Trophoblast cell (in vitro differentiated cells and primary cell): ENCODE measurements at regions not wholly inside any gene's neighbourhood (a gene's known extent, or its start where the extent isn't known, plus 50 kb on each side); places are given as distances from the start of the nearest gene placed in this dataset.

Experiments used
- DNase-seq, 2 donors: peaks; one replicate each; pipeline ENCODE4 v3.0.0-alpha.2; 2016
- H2AFZ ChIP-seq: 2 replicates; pipeline ENCODE4 v1.6.1; 2013; ENCODE audit warnings: low read length, moderate library complexity, mild to moderate bottlenecking; ENCODE audit not compliant: insufficient read depth, poor library complexity
- H2AK5ac ChIP-seq: 2 replicates; pipeline ENCODE4 v1.6.1; 2013; ENCODE audit warnings: mild to moderate bottlenecking, low read length
- H2BK120ac ChIP-seq: 2 replicates; pipeline ENCODE4 v1.6.1; 2013; ENCODE audit warnings: low read length, mild to moderate bottlenecking, moderate library complexity; ENCODE audit not compliant: insufficient read depth, poor library complexity
- H2BK12ac ChIP-seq: 2 replicates; pipeline ENCODE4 v1.6.1; 2013; ENCODE audit warnings: mild to moderate bottlenecking, low read length, moderate library complexity
- H2BK5ac ChIP-seq: 2 replicates; pipeline ENCODE4 v1.6.1; 2013; ENCODE audit warnings: low read length, low read depth, moderate library complexity, mild to moderate bottlenecking; ENCODE audit not compliant: poor library complexity
- H3K14ac ChIP-seq: 2 replicates; pipeline ENCODE4 v1.6.1; 2013; ENCODE audit warnings: mild to moderate bottlenecking, low read length
- H3K18ac ChIP-seq: 2 replicates; pipeline ENCODE4 v1.6.1; 2013; ENCODE audit warnings: mild to moderate bottlenecking, low read length
- H3K23ac ChIP-seq: 2 replicates; pipeline ENCODE4 v1.6.1; 2013; ENCODE audit warnings: low read length
- H3K27ac ChIP-seq: 2 replicates; pipeline ENCODE4 v1.5.1; 2013; ENCODE audit warnings: low read depth, mild to moderate bottlenecking, inconsistent platforms, low read length, moderate library complexity
- H3K27me3 ChIP-seq: 2 replicates; pipeline ENCODE4 v1.6.1; 2013; ENCODE audit warnings: inconsistent platforms, mild to moderate bottlenecking, low read length, moderate library complexity; ENCODE audit not compliant: insufficient read depth
- H3K36me3 ChIP-seq, 2 experiments: 1 replicate in 1 of 2; 2 replicates in 1 of 2; pipeline ENCODE4 v1.6.1; 2013; ENCODE audit warnings: low read length in 2 of 2, mild to moderate bottlenecking in 2 of 2, moderate library complexity in 1 of 2; ENCODE audit not compliant: insufficient read depth in 2 of 2, control insufficient read depth in 1 of 2
- H3K4ac ChIP-seq: 2 replicates; pipeline ENCODE4 v1.6.1; 2013; ENCODE audit warnings: low read depth, mild to moderate bottlenecking, low read length, moderate library complexity
- H3K4me1 ChIP-seq, 2 experiments: 1 replicate in 1 of 2; 2 replicates in 1 of 2; pipeline ENCODE4 v1.6.1; 2013; ENCODE audit warnings: low read length in 2 of 2, mild to moderate bottlenecking in 2 of 2, moderate library complexity in 1 of 2; ENCODE audit not compliant: insufficient read depth in 2 of 2, control insufficient read depth in 1 of 2
- H3K4me2 ChIP-seq: 2 replicates; pipeline ENCODE4 v1.6.1; 2013; ENCODE audit warnings: inconsistent platforms, mild to moderate bottlenecking, low read length, moderate library complexity
- H3K4me3 ChIP-seq: 2 replicates; pipeline ENCODE4 v1.5.1; 2013; ENCODE audit warnings: mild to moderate bottlenecking, low read depth, low read length, inconsistent platforms
- H3K79me1 ChIP-seq: one replicate; pipeline ENCODE4 v1.6.1; 2013; ENCODE audit warnings: low read length
- H3K79me2 ChIP-seq: 2 replicates; pipeline ENCODE4 v1.6.1; 2013; ENCODE audit warnings: low read length, mild to moderate bottlenecking; ENCODE audit not compliant: control insufficient read depth, insufficient read depth, poor library complexity
- H3K9ac ChIP-seq: 2 replicates; pipeline ENCODE4 v1.6.1; 2013; ENCODE audit warnings: mild to moderate bottlenecking, low read length
- H3K9me3 ChIP-seq: 2 replicates; pipeline ENCODE4 v1.6.1; 2013; ENCODE audit warnings: low read depth, mild to moderate bottlenecking, control low read depth, inconsistent platforms, low read length; ENCODE audit not compliant: insufficient read depth
- H4K12ac ChIP-seq: 2 replicates; pipeline ENCODE4 v1.6.1; 2013; ENCODE audit warnings: low read depth, mild to moderate bottlenecking, low read length, moderate library complexity
- H4K8ac ChIP-seq: 2 replicates; pipeline ENCODE4 v1.6.1; 2013; ENCODE audit warnings: low read depth, mild to moderate bottlenecking, low read length, moderate library complexity
- H4K91ac ChIP-seq: one replicate; pipeline ENCODE4 v1.6.1; 2013; ENCODE audit warnings: low read depth, mild to moderate bottlenecking, low read length, moderate library complexity
- WGBS: extraction: QIAGEN DNeasy Blood & Tissue Kit; methylation state at CpG from one replicate; pipeline ENCODE4 v1.1.7; 2013; ENCODE audit warnings: missing lambda C conversion rate; ENCODE audit not compliant: insufficient read length, insufficient coverage; ENCODE audit errors: extremely low coverage; 5-methylcytosine and 5-hydroxymethylcytosine counted together

GRCh38 chr5:103452089-103452488 lies 110.5 kb downstream of the NUDT12 start:
- peak; percentile 34 to 56 for DNase-seq
- H4K8ac ChIP-seq = no peak overlapping the region
- no peak overlapping the region for H4K91ac ChIP-seq
- no CpG with 5 or more reads among the region's 4 CpGs for WGBS
- H3K9ac ChIP-seq = no peak overlapping the region
- H3K18ac ChIP-seq = no peak overlapping the region
- no peak overlapping the region for H2BK5ac ChIP-seq
- H2BK12ac ChIP-seq = no peak overlapping the region
- H3K79me1 ChIP-seq = peaks cover 18% of the 10 kb centered on the region
- H3K79me2 ChIP-seq = no peaks in the 10 kb centered on the region
- H3K4ac ChIP-seq = no peak overlapping the region
- no peak overlapping the region for H2AFZ ChIP-seq
- no peaks in the 10 kb centered on the region for H3K36me3 ChIP-seq
- H3K14ac ChIP-seq = no peak overlapping the region
- H2AK5ac ChIP-seq = no peak overlapping the region
- peaks cover 6% of the 10 kb centered on the region in 2 experiments for H3K4me1 ChIP-seq
- no peaks in the 10 kb centered on the region for H3K9me3 ChIP-seq
- H2BK120ac ChIP-seq = no peak overlapping the region
- no peak overlapping the region for H3K4me3 ChIP-seq
- H3K27me3 ChIP-seq = no peaks in the 10 kb centered on the region
- H3K4me2 ChIP-seq = no peak overlapping the region
- no peak overlapping the region for H3K23ac ChIP-seq
- H3K27ac ChIP-seq = peak overlapping the region; percentile 78
- no peak overlapping the region for H4K12ac ChIP-seq

GRCh38 chr5:103451261-103451660 lies 111.3 kb downstream of the NUDT12 start:
- peak overlapping the region; percentile 84 for H3K27ac ChIP-seq
- peaks cover 21% of the 10 kb centered on the region for H3K79me1 ChIP-seq
- peaks cover 6% of the 10 kb centered on the region in 2 experiments for H3K4me1 ChIP-seq
- no peak overlapping the region for H4K91ac ChIP-seq
- no peak overlapping the region for H3K4ac ChIP-seq
- H4K12ac ChIP-seq = no peak overlapping the region
- no peaks in the 10 kb centered on the region for H3K27me3 ChIP-seq
- peak overlapping the region; percentile 44 for H2BK5ac ChIP-seq
- no peak overlapping the region for H2BK12ac ChIP-seq
- no peak overlapping the region for H3K4me2 ChIP-seq
- no peak overlapping the region for H2AK5ac ChIP-seq
- H3K4me3 ChIP-seq = no peak overlapping the region
- H3K79me2 ChIP-seq = no peaks in the 10 kb centered on the region
- no peak overlapping the region for H3K23ac ChIP-seq
- no peak overlapping the region for H3K18ac ChIP-seq
- no peak overlapping the region for H3K14ac ChIP-seq
- no peaks in the 10 kb centered on the region for H3K9me3 ChIP-seq
- H2AFZ ChIP-seq = no peak overlapping the region
- H3K36me3 ChIP-seq = no peaks in the 10 kb centered on the region
- H3K9ac ChIP-seq = no peak overlapping the region
- DNase-seq = no peak
- H2BK120ac ChIP-seq = peak overlapping the region; percentile 89
- no peak overlapping the region for H4K8ac ChIP-seq

- H3K36me3 ChIP-seq = no peaks in the 10 kb centered on the region
- no peak overlapping the region for H3K9ac ChIP-seq
- DNase-seq = peak; percentile 71 to 94
- peak overlapping the region; percentile 31 for H3K4ac ChIP-seq
- H4K91ac ChIP-seq = peak overlapping the region; percentile 93
- H3K4me3 ChIP-seq = no peak overlapping the region
- no peaks in the 10 kb centered on the region for H3K27me3 ChIP-seq
- H3K9me3 ChIP-seq = no peaks in the 10 kb centered on the region
- H3K4me1 ChIP-seq = peaks cover 8 to 9% of the 10 kb centered on the region in 2 experiments
- H3K18ac ChIP-seq = peak overlapping the region; percentile 26
- no peak overlapping the region for H3K4me2 ChIP-seq
- no peak overlapping the region for H3K23ac ChIP-seq
- no CpG with 5 or more reads among the region's 4 CpGs for WGBS
- H2AK5ac ChIP-seq = peak overlapping the region; percentile 28
- H3K79me2 ChIP-seq = peaks cover 1% of the 10 kb centered on the region
- peak overlapping the region; percentile 15 for H4K12ac ChIP-seq
- peak overlapping the region; percentile 46 for H3K14ac ChIP-seq
- peak overlapping the region; percentile 56 for H2BK12ac ChIP-seq
- H4K8ac ChIP-seq = peak overlapping the region; percentile 56
- peak overlapping the region; percentile 95 for H2BK5ac ChIP-seq
- peak overlapping the region; percentile 93 for H3K27ac ChIP-seq
- H3K79me1 ChIP-seq = peaks cover 26% of the 10 kb centered on the region
- peak overlapping the region; percentile 89 for H2BK120ac ChIP-seq
- H2AFZ ChIP-seq = peak overlapping the region; percentile 3
These were observed 112.1 kb downstream of the NUDT12 start for GRCh38 chr5:103450333-103451061.

GRCh38 chr5:103446813-103447212 lies 115.8 kb downstream of the NUDT12 start:
- H3K4me1 ChIP-seq = peaks cover 8 to 20% of the 10 kb centered on the region in 2 experiments
- no peak overlapping the region for H2BK5ac ChIP-seq
- no peak overlapping the region for H3K23ac ChIP-seq
- H2AK5ac ChIP-seq = no peak overlapping the region
- DNase-seq = peak in 1 of 2 donors; percentile 62
- no peak overlapping the region for H2AFZ ChIP-seq
- no peaks in the 10 kb centered on the region for H3K36me3 ChIP-seq
- H3K18ac ChIP-seq = no peak overlapping the region
- H4K8ac ChIP-seq = no peak overlapping the region
- no peak overlapping the region for H3K14ac ChIP-seq
- peak overlapping the region; percentile 24 for H3K27ac ChIP-seq
- H3K79me2 ChIP-seq = peaks cover 6% of the 10 kb centered on the region
- H3K9ac ChIP-seq = no peak overlapping the region
- H3K27me3 ChIP-seq = no peaks in the 10 kb centered on the region
- H4K91ac ChIP-seq = no peak overlapping the region
- no peak overlapping the region for H3K4ac ChIP-seq
- H2BK12ac ChIP-seq = no peak overlapping the region
- no peak overlapping the region for H3K4me2 ChIP-seq
- no peak overlapping the region for H3K4me3 ChIP-seq
- H4K12ac ChIP-seq = no peak overlapping the region
- peaks cover 42% of the 10 kb centered on the region for H3K79me1 ChIP-seq
- WGBS = no CpG with 5 or more reads among the region's 3 CpGs
- H3K9me3 ChIP-seq = no peaks in the 10 kb centered on the region
- no peak overlapping the region for H2BK120ac ChIP-seq
